ENCODE measurements at regions not wholly inside any gene's neighbourhood (a gene's known extent, or its start where the extent isn't known, plus 50 kb on each side); places are given as distances from the start of the nearest gene placed in this dataset.

- in situ Hi-C loops (cut with HindIII; ENCODE audit: low sequenced_read_pairs): loop anchor here (10.0 kb wide), 1 partner anchor 59 kb away; no protein-coding TSS in a partner anchor
Observed at GRCh38 chr10:105993609-105994008, 1170.9 kb downstream of the SORCS1 start.

GRCh38 chr10:105992928-105993327 lies 1171.6 kb downstream of the SORCS1 start:
- in situ Hi-C loops (cut with HindIII; ENCODE audit: low sequenced_read_pairs): loop anchor here (10.0 kb wide), 1 partner anchor 58 kb away; no protein-coding TSS in a partner anchor

- in situ Hi-C loops (cut with HindIII; ENCODE audit: low sequenced_read_pairs): loop anchor here (10.0 kb wide), 1 partner anchor 56 kb away; no protein-coding TSS in a partner anchor
Observed at GRCh38 chr10:105990529-105990928, 1174.0 kb downstream of the SORCS1 start.

- in situ Hi-C loops (cut with HindIII; ENCODE audit: low sequenced_read_pairs): loop anchor here (10.0 kb wide), 1 partner anchor 55 kb away; no protein-coding TSS in a partner anchor
Observed at GRCh38 chr10:105989995-105990394, 1174.5 kb downstream of the SORCS1 start.

GRCh38 chr10:105988848-105989247 lies 1175.7 kb downstream of the SORCS1 start:
- in situ Hi-C loops (cut with HindIII; ENCODE audit: low sequenced_read_pairs): no loop called here

GRCh38 chr10:105986912-105987635 lies 1177.4 kb downstream of the SORCS1 start:
- in situ Hi-C loops (cut with HindIII; ENCODE audit: low sequenced_read_pairs): no loop called here

GRCh38 chr10:105986486-105986885 lies 1178.0 kb downstream of the SORCS1 start:
- in situ Hi-C loops (cut with HindIII; ENCODE audit: low sequenced_read_pairs): no loop called here

- in situ Hi-C loops (cut with HindIII; ENCODE audit: low sequenced_read_pairs): no loop called here
Observed at GRCh38 chr10:105982735-105983134, 1181.8 kb downstream of the SORCS1 start.

GRCh38 chr10:105981679-105982078 lies 1182.8 kb downstream of the SORCS1 start:
- in situ Hi-C loops (cut with HindIII; ENCODE audit: low sequenced_read_pairs): no loop called here

GRCh38 chr10:105974803-105975456 lies 1189.6 kb downstream of the SORCS1 start:
- in situ Hi-C loops (cut with HindIII; ENCODE audit: low sequenced_read_pairs): no loop called here

- in situ Hi-C loops (cut with HindIII; ENCODE audit: low sequenced_read_pairs): no loop called here
Observed at GRCh38 chr10:105973902-105974301, 1190.6 kb downstream of the SORCS1 start.

GRCh38 chr10:105973360-105973759 lies 1191.1 kb downstream of the SORCS1 start:
- in situ Hi-C loops (cut with HindIII; ENCODE audit: low sequenced_read_pairs): no loop called here

GRCh38 chr10:105971460-105971859 lies 1193.0 kb downstream of the SORCS1 start:
- in situ Hi-C loops (cut with HindIII; ENCODE audit: low sequenced_read_pairs): no loop called here

GRCh38 chr10:105969884-105970377 lies 1194.6 kb downstream of the SORCS1 start:
- in situ Hi-C loops (cut with HindIII; ENCODE audit: low sequenced_read_pairs): no loop called here

- in situ Hi-C loops (cut with HindIII; ENCODE audit: low sequenced_read_pairs): no loop called here
Observed at GRCh38 chr10:105968666-105969065, 1195.8 kb downstream of the SORCS1 start.

- in situ Hi-C loops (cut with HindIII; ENCODE audit: low sequenced_read_pairs): no loop called here
Observed at GRCh38 chr10:105967256-105967655, 1197.2 kb downstream of the SORCS1 start.

- in situ Hi-C loops (cut with HindIII; ENCODE audit: low sequenced_read_pairs): no loop called here
Observed at GRCh38 chr10:105965141-105965540, 1199.4 kb downstream of the SORCS1 start.

- in situ Hi-C loops (cut with HindIII; ENCODE audit: low sequenced_read_pairs): no loop called here
Observed at GRCh38 chr10:105964009-105964408, 1200.5 kb downstream of the SORCS1 start.

GRCh38 chr10:105963334-105963884 lies 1201.1 kb downstream of the SORCS1 start:
- in situ Hi-C loops (cut with HindIII; ENCODE audit: low sequenced_read_pairs): no loop called here

- in situ Hi-C loops (cut with HindIII; ENCODE audit: low sequenced_read_pairs): no loop called here
Observed at GRCh38 chr10:105956550-105956949, 1208.0 kb downstream of the SORCS1 start.

- in situ Hi-C loops (cut with HindIII; ENCODE audit: low sequenced_read_pairs): no loop called here
Observed at GRCh38 chr10:105953861-105954260, 1210.6 kb downstream of the SORCS1 start.

- in situ Hi-C loops (cut with HindIII; ENCODE audit: low sequenced_read_pairs): no loop called here
Observed at GRCh38 chr10:105953056-105953455, 1211.5 kb downstream of the SORCS1 start.

Data from endothelial cell of hepatic sinusoid (primary cell).